Fibroblast of skin of back (primary cell): ENCODE measurements at regions not wholly inside any gene's neighbourhood (a gene's known extent, or its start where the extent isn't known, plus 50 kb on each side); places are given as distances from the start of the nearest gene placed in this dataset.

ENCODE experiments used
- DNase-seq: peaks from one replicate; pipeline ENCODE4 v3.0.0-alpha.2; 2013

DNA sequence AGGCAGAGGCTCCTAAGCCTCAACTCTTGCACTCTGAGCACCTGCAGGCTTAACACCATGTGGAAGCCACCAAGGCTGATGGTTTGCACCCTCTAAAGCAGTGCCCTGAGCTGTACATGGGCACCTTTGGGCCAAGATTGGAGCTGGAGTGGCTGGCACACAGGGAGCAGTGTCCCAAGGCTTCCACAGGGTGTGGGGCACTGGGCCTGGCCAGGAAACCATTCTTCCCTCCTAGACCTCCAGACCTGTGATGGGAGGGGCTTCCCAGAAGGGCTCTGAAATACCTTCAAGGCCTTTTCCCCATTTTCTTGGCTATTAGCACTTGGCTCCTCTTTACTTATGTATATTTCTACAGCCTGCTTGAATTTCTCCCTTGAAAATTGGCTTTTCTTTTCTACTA, 67.9 kb upstream of the PPM1J start:
- no peak for DNase-seq

DNA sequence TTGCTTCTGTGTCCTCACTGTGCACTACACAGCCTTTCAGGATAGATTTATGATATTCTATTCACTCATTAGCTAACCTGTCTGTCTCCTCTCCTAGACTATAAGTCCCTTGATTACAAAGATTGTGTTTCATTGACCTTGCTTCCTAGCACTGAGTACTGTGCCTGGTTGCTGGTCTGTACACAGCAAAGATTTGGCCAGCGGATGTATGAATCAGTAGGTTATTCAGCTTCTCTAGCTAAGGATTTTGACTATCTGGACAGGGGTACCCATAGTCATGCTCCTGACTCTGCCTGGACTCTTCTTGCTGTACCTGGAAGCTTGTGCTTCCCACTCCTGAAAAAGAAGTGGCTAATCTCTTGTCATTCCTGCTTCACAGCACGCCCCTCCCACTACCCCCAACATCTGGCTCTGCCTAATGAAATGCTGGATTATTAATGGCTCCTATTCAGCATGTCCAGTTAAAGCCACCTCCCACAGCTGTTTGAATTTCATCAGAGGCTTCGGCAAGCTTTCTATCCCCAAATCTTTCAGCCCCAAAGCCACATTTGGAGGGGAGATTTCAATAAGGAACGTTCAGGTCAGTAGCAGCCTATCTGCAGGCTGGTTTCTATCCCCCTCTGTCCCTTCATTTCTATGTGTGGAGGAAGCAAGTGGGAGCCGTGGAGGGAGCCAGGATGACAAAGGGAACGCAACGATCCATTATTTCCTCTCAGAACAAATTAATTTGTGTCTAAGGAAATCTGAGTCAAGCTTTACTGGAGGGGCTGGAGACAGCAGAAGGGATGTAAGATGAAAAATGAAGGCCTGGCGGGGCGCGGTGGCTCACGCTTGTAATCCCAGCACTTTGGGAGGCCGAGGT, 64.8 kb upstream of the PPM1J start:
- DNase-seq = no peak

DNA sequence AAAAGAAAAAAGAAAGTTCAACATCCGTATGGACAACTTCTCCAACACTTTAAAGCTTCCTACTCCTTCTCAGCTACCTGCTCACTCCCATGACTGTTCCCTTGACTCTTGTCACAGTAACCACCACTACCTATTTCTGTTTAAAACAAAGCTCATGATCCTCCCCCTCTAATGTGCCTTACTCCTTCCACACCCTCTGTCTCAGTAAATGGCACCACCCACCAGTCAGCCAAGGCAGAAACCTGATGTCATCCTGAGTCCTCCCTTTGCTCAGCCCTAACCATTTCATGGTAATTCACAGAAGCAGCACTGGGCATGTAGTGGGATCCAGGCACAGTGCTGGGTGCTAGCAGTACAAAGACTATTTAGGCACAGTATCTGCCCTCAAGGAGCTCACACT, 63.0 kb upstream of the PPM1J start:
- DNase-seq = no peak

DNA sequence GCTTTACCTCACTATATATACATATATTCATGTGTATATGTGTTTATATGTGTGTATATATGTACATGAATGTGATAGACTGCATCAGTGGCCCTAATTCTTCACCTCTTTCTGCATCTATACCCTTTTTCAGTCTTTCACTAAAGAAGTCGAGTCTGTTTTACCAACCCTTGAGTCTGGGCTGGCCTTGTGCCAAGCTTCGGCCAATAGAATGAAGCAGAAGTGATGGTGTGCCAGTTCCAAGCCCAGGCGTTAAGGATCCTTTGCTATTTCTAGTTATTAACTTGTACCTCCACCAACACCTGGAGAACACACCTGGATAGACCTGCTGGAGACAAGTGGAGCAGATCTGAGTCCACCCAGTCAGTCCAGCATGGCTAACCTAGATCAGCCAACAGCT, 61.6 kb upstream of the PPM1J start:
- no peak for DNase-seq

DNA sequence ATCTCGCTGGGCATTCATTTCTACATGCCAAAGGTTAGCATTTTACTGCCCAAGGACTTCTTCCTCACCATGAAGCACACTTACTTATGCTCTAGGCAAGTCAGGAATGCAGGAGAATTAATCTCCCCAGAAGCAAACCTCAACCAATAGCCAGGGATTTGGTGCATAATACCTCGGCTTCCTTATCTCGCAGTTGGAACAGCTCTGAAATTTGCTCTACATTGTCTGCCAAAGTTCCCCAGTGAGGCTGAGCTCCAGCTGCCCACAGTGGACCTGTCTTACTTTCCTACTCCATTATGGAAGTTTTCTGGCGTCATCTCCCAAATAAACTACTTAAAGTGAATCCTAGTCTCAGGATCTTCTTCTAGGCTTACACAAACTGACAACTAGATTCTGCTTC, 57.6 kb upstream of the PPM1J start:
- DNase-seq = no peak

DNA sequence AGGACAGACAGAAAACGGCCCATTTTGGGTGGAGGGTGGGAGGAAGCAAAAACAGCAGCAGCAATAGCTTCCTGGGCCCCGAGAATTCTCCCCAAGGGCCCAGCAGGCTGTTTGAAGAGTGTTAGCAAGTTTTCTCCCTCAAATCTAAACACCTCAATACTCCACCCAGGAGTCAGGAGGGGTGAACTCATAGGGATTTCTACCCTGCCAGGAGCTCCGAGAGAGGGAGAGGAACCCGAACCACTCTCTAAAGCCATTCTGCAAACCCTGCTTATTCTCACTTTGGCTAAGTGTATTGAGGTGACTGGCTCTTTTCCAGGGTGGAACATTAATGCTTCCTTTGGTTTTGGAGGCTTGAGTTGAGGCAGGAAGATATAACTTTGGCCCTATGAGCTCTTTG, 55.6 kb upstream of the PPM1J start:
- DNase-seq = no peak

GRCh38 chr1:112769611-112770010, 54.5 kb upstream of the PPM1J start:
- no peak for DNase-seq

- DNase-seq = no peak
Measured at GRCh38 chr1:112767646-112768045, 52.5 kb upstream of the PPM1J start.
